Cardiac fibroblast (primary cell): ENCODE measurements at regions not wholly inside any gene's neighbourhood (a gene's known extent, or its start where the extent isn't known, plus 50 kb on each side); places are given as distances from the start of the nearest gene placed in this dataset.

Source experiments
- DNase-seq, 2 donors: peaks; one replicate each; pipeline versions ENCODE4 v3.0.0 to v3.0.0-alpha.2; 2010; ENCODE audit warnings: low read depth in 2 of 2
- H3K4me3 ChIP-seq, 2 donors: replicated peaks in 1 of 2; 1 replicate in 1 of 2; 2 replicates in 1 of 2; pipeline ENCODE4 v1.5.1; 2011; ENCODE audit warnings: low read depth in 2 of 2, low read length in 2 of 2, mild to moderate bottlenecking in 2 of 2, moderate library complexity in 1 of 2
- TF ChIP-seq, protein P1 (sequence below): IDR thresholded peaks from one replicate; pipeline ENCODE4 v1.5.1; 2011; ENCODE audit warnings: low read depth, mild to moderate bottlenecking, low read length, inconsistent platforms

DNA sequence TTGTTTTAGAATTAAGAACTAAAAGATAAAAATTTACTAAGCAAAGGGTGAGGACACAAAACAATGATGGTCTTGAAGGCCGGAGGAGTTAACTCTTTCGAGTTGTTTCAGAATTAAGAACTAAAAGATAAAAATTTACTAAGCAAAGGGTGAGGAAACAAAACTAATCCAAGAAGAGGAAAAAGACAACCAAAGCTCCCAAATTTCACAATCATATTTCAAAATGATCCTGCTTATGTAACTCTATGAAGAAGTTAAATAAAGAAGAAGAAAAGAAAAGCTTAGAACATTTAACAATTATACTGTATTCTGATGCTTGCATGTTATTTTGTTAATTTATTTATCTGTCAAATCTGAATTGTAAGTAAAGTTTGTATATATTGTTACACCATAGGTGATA lies 154.8 kb upstream of the SLIT2 start:
- TF ChIP-seq, protein P1, sequence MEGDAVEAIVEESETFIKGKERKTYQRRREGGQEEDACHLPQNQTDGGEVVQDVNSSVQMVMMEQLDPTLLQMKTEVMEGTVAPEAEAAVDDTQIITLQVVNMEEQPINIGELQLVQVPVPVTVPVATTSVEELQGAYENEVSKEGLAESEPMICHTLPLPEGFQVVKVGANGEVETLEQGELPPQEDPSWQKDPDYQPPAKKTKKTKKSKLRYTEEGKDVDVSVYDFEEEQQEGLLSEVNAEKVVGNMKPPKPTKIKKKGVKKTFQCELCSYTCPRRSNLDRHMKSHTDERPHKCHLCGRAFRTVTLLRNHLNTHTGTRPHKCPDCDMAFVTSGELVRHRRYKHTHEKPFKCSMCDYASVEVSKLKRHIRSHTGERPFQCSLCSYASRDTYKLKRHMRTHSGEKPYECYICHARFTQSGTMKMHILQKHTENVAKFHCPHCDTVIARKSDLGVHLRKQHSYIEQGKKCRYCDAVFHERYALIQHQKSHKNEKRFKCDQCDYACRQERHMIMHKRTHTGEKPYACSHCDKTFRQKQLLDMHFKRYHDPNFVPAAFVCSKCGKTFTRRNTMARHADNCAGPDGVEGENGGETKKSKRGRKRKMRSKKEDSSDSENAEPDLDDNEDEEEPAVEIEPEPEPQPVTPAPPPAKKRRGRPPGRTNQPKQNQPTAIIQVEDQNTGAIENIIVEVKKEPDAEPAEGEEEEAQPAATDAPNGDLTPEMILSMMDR, result no peak
- no peak for DNase-seq
- no peak overlapping the region for H3K4me3 ChIP-seq

DNA sequence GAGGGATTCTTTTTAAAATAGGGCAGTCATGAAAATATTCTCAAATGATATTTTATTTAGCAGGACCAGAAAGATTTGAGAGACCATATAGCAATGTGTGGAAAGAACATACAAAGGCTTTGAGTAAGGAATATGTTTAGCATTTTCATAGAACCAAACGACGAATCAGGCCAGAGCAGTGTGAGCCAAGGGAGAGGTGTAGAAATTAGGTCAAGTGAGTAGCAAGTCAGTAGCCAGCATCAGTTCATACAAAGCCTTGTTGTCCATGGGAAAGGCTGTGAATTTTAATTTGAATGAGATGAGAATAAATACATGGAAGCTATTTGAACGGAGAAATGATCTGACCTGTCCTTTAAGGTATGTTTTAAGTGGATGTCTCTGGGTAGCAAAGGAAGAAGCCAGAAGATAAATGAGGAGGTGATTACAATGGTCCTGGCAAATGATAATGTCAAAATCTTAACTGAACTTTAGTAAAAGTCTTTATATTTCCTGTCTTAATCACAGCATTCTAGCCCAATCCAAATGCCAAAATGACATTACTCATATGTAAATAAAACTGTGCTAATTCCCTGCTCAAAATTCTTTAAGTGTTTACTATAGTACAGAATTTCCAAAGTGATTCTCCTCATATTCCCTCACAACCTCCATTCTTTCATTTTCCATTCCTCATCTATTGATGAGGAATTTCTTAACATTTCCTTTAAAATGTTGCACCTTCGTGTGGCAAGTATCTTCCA lies 155.7 kb upstream of the SLIT2 start:
- TF ChIP-seq, protein P1, result no peak

DNA sequence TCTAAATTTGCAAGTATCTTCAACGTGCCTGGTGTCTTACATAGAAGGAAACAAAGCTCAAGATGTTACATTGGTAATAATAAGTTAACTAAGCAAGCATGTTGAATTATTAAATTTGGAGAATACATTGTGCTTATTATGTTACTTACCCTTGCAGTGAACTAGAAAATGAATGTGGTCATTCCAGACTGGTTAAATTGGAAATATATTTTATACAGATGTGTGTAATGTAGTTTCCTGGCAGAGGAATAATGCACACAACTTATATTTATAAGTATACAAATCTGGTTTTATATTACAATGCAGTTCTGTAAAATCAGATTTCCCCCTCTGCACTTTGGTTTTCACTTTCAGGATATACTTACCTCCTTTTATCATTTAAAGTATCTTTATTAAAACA lies 159.9 kb upstream of the SLIT2 start:
- no peak for DNase-seq
- TF ChIP-seq, protein P1, result no peak
- H3K4me3 ChIP-seq, result no peak overlapping the region

More for the DNA sequence above, 155.7 kb upstream of the SLIT2 start:
- H3K4me3 ChIP-seq, result no peak overlapping the region
- no peak for DNase-seq

DNA sequence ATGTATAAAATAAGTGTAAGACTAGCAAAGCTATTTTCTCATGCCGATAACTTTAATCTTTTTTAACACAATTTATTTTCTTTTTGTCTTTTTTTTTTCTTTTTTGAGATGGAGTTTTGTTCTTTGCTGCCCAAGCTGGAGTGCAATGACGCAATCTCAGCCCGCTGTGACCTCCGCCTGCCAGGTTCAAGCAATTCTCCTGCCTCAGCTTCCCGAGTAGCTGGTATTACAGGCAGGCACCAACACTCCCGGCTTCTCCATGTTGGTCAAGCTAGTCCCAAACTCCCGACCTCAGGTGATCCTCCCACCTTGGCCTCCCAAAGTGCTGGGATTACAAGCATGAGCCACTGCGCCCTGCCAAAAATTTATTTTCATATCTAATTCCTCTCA lies 164.2 kb upstream of the SLIT2 start:
- H3K4me3 ChIP-seq, result no peak overlapping the region
- TF ChIP-seq, protein P1, result no peak
- DNase-seq, result no peak

DNA sequence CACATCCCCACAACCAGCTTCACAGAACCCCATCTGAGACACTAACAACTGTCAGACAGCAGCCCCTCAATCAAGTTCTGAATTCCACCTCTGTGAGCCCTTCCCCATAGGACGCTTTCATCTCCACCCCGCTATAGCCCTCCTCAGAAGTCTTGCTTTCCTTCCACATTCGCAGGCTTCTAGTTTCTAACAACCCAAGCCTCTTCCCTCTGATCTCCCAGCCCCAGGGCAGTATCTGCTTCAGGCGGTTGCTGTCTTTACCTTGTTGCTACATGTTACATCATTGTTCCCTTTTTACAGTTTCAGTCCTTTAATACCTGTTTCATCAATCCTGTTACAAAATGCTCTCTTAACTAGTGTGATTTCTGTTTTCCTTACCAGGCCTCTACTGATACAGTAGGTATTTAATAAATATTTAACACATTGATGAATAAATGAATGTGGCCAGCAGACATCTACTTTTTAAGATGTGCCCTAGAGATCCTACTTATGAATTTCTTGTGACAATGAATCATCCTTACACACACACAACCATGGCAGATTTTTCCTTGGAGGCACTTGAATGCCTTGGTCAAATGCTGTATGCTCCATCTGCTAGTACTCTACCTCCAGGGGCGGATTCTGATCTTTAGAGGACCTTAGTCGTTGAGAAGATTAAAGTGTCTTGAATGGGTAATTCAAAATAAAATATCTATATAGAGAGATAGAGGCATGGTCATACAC lies 164.7 kb upstream of the SLIT2 start:
- TF ChIP-seq, protein P1, result no peak
- no peak for DNase-seq

DNA sequence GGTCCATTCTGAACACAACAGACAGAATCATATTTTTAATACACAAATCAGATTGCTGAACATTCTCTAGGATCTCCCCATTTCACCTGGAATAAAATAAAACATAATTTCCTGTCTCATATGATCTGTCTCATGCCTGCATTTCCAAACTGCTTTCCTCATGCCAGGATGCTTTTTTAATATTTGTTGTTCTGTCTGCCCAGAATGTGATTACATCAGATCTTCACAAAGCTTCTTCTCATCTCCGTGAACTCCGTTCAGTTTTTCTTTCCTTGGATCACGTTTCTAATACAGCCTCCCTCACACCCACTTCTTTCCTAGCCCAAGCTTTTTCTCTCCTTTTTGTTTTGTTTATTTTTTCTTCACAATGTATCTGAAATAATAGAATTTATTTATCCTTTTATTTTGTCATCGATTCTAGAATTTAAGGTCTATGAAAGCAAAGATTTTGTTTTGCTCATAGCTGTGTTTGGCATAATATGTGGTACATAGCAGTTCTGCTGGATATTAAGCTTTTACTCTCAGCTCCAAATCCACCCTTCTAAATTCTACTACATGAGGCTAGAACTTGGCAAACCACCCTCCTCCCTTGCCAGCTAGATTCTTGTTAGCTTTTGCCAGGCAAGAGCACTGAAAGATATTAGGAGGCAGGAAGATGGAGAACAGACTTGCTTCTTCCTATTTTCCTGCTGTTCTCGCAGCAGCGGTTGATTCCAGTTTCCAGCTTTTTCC lies 165.5 kb upstream of the SLIT2 start:
- no peak for DNase-seq
- H3K4me3 ChIP-seq, result no peak overlapping the region
- TF ChIP-seq, protein P1, result no peak

More for the DNA sequence above, 164.7 kb upstream of the SLIT2 start:
- H3K4me3 ChIP-seq, result no peak overlapping the region
